ENCODE measurements at regions not wholly inside any gene's neighbourhood (a gene's known extent, or its start where the extent isn't known, plus 50 kb on each side); places are given as distances from the start of the nearest gene placed in this dataset.

DNA sequence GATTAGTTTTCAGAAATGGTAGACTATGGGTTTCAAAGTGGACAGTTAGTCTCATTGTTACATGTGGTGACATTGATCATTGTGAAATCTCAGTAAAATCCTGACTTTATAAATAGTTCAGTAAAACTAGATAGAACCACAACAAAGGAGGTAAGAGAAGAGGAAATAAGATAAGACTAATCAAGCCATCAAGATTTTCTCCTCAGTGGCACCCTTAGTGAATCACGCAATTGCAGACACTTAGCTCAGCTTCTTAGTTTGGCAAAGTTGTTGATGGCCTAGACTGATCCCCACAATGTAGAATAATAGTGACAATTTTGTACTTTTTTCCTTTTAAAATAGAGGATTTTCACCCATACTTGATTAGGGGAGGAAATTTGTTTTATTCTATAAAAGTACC lies 426.7 kb upstream of the ITGA1 start:
- TF ChIP-seq, protein P1, sequence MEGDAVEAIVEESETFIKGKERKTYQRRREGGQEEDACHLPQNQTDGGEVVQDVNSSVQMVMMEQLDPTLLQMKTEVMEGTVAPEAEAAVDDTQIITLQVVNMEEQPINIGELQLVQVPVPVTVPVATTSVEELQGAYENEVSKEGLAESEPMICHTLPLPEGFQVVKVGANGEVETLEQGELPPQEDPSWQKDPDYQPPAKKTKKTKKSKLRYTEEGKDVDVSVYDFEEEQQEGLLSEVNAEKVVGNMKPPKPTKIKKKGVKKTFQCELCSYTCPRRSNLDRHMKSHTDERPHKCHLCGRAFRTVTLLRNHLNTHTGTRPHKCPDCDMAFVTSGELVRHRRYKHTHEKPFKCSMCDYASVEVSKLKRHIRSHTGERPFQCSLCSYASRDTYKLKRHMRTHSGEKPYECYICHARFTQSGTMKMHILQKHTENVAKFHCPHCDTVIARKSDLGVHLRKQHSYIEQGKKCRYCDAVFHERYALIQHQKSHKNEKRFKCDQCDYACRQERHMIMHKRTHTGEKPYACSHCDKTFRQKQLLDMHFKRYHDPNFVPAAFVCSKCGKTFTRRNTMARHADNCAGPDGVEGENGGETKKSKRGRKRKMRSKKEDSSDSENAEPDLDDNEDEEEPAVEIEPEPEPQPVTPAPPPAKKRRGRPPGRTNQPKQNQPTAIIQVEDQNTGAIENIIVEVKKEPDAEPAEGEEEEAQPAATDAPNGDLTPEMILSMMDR (IDR thresholded peaks at IDR 0.05), result no peak
- no peak for TF ChIP-seq POLR2A (IDR thresholded peaks at IDR 0.05)
- TF ChIP-seq EP300 (IDR thresholded peaks at IDR 0.05), result no peak
